Type B pancreatic cell (in vitro differentiated cells): ENCODE measurements at regions not wholly inside any gene's neighbourhood (a gene's known extent, or its start where the extent isn't known, plus 50 kb on each side); places are given as distances from the start of the nearest gene placed in this dataset.
A peak's percentile ranks its signal among the peaks of the same experiment; 100 is the strongest.

Source experiments
- DNase-seq: peaks from one replicate; pipeline ENCODE4 v3.0.0; 2021; ENCODE audit warnings: mixed read lengths; ENCODE audit not compliant: unreplicated experiment; ENCODE audit errors: extremely low spot score
- H3K27ac Mint-ChIP-seq: 2 replicates; pipeline ENCODE4 v1.8.0; 2021; ENCODE audit warnings: mild to moderate bottlenecking, mixed read lengths
- H3K27me3 Mint-ChIP-seq: 2 replicates; pipeline ENCODE4 v1.8.0; 2021; ENCODE audit warnings: mixed read lengths
- H3K36me3 Mint-ChIP-seq: 2 replicates; pipeline ENCODE4 v1.8.0; 2021; ENCODE audit warnings: mixed read lengths
- H3K4me1 Mint-ChIP-seq: one replicate; pipeline ENCODE4 v1.8.0; 2021; ENCODE audit warnings: mixed read lengths; ENCODE audit not compliant: unreplicated experiment
- H3K4me3 Mint-ChIP-seq: 2 replicates; pipeline ENCODE4 v1.8.0; 2021; ENCODE audit warnings: mild to moderate bottlenecking, mixed read lengths
- H3K9me3 Mint-ChIP-seq: 2 replicates; pipeline ENCODE4 v1.8.0; 2021; ENCODE audit warnings: mixed read lengths
- TF ChIP-seq, protein P1 (sequence below): fragments of 200-600 bp; sonication (generic); conservative IDR thresholded peaks from 2 replicates; pipeline ENCODE4 v1.5.0; 2021; ENCODE audit warnings: antibody characterized with exemption, mild to moderate bottlenecking

DNA sequence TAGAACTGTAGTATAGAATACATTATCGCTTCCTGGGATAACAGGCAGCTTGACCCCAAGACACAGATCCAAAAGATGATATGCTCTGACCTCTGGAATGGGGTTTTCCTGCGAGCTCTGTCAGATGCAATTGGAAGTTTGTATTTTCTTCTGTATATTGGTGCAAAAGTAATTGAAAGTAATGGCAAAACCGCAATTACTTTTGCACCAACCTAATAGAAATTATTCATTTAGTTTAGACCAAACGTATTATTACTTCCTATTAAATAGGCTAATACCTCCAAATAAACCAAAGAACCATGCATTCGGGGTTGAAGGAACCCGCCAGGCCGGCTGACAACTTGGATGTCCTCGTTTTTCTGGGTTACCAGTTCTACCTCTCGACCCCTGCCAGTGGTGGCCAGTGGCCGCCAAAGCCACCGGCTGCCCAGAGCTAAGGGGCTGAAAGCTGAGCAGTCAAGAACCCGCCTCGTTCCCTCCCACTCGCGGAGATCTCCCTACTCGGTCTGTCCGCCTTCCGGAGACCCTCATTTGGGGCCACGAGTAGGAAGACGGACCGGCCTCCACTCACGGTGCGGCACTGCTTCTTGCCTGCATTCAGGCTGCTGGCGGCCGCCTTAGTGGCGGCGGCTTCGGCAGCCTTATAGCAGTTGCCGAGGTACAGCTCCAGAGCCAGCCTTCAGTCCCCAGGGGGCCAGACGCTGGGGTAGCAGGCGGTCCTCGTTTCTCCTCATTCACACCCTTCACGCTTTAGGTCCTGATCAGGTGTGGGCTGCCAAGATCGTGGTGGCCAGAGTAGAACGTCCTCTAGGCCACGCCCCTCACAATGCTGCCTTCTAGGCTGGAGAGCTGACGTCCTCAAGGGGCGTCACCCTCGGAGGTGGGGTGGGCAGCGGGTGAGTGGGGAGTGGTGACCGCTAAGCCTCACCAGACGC lies 121.9 kb downstream of the RBMX2 start:
- no peaks in the 10 kb centered on the region for H3K36me3 Mint-ChIP-seq
- no peaks in the 10 kb centered on the region for H3K9me3 Mint-ChIP-seq
- H3K4me3 Mint-ChIP-seq = peak overlapping the region; percentile 38
- no peak for DNase-seq
- H3K27ac Mint-ChIP-seq = no peak overlapping the region
- H3K4me1 Mint-ChIP-seq = no peaks in the 10 kb centered on the region
- H3K27me3 Mint-ChIP-seq = peaks cover 3% of the 10 kb centered on the region
- TF ChIP-seq, protein P1, sequence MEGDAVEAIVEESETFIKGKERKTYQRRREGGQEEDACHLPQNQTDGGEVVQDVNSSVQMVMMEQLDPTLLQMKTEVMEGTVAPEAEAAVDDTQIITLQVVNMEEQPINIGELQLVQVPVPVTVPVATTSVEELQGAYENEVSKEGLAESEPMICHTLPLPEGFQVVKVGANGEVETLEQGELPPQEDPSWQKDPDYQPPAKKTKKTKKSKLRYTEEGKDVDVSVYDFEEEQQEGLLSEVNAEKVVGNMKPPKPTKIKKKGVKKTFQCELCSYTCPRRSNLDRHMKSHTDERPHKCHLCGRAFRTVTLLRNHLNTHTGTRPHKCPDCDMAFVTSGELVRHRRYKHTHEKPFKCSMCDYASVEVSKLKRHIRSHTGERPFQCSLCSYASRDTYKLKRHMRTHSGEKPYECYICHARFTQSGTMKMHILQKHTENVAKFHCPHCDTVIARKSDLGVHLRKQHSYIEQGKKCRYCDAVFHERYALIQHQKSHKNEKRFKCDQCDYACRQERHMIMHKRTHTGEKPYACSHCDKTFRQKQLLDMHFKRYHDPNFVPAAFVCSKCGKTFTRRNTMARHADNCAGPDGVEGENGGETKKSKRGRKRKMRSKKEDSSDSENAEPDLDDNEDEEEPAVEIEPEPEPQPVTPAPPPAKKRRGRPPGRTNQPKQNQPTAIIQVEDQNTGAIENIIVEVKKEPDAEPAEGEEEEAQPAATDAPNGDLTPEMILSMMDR = no peak

DNA sequence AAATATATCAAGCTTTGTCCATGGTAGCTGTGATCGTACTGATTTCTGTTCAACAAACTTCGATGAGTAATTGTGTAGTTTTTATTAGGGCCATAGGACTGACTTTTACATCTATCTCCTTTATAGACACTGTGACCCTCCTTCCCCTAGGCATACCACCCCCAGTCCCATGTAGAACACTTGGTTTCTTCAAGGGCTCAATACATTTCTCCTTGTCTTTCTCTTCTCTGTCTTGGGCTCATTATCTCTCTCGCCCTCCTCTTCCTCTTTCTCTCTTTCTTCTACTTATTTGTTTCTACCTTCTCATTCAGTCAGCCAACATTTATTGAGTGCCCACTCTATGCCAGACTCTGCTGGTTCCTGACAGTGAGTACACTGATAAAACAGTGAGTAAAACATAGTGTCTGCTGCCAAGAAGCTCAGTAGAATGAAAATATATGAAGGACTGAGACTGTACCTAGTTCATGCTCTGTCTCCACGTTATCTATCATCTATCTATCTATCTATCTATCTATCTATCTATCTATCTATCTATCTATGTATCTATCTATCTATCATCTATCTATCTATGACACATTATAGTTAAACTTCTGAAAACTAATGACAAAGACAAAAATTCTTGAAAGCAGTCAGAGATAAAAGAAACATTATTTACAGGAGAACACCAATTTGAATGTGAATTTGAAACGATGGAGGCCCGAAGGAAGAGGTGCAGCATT lies 122.8 kb downstream of the RBMX2 start:
- TF ChIP-seq, protein P1 = no peak
- peaks cover 3% of the 10 kb centered on the region for H3K27me3 Mint-ChIP-seq
- no peaks in the 10 kb centered on the region for H3K36me3 Mint-ChIP-seq
- no peaks in the 10 kb centered on the region for H3K4me1 Mint-ChIP-seq
- H3K4me3 Mint-ChIP-seq = peak overlapping the region; percentile 38
- H3K9me3 Mint-ChIP-seq = no peaks in the 10 kb centered on the region
- no peak for DNase-seq
- no peak overlapping the region for H3K27ac Mint-ChIP-seq

DNA sequence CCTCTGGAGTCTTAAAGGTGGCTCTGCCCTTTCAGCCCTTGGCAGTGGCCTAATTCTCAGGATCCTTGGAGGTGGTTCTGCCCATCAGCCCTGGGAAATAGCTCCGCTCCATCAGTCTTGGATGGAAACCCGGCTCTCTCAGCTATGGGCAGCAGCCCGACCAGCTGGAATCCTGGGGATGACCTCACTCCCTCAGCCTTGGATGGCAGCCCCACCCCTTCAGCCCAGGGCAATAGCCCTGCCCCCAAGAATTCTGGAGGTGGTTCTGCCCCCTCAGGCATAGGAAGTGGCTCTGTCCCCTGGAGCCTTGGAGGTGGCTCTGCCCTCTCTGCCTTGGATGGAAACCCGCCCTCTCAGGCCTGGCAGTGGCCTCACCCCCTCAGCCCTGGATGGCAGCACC lies 127.7 kb downstream of the RBMX2 start:
- TF ChIP-seq, protein P1 = no peak
- Mint-ChIP-seq H3K9me3 (no peaks in the 10 kb centered on the region), H3K27me3 (peaks cover 9% of the 10 kb centered on the region), H3K4me1 (no peaks in the 10 kb centered on the region), H3K27ac (no peak overlapping the region), H3K36me3 (no peaks in the 10 kb centered on the region), H3K4me3 (no peak overlapping the region)
- DNase-seq = no peak

DNA sequence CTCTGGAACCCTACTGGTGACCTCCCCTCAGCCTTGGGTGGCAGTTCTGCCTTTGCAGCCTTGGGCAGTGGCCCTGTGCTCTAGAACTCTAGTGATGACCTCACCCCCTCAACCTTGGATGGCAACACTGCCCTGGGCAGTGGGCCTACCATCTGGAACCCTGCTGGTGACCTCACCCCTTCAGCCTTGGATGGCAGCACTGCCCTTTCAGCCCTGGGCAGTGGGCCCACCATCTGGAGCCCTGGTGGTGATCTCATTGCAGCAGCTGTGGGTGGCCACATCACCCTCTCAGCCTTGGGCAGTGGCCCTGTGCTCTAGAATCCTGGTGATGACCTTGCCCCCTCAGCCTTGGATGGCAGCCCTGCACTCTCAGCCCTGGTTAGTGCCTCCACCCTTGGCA lies 129.3 kb downstream of the RBMX2 start:
- DNase-seq = no peak
- Mint-ChIP-seq H3K4me1 (no peaks in the 10 kb centered on the region), H3K9me3 (no peaks in the 10 kb centered on the region), H3K27me3 (peaks cover 6% of the 10 kb centered on the region), H3K36me3 (no peaks in the 10 kb centered on the region), H3K4me3 (no peak overlapping the region), H3K27ac (no peak overlapping the region)
- TF ChIP-seq, protein P1 = no peak

DNA sequence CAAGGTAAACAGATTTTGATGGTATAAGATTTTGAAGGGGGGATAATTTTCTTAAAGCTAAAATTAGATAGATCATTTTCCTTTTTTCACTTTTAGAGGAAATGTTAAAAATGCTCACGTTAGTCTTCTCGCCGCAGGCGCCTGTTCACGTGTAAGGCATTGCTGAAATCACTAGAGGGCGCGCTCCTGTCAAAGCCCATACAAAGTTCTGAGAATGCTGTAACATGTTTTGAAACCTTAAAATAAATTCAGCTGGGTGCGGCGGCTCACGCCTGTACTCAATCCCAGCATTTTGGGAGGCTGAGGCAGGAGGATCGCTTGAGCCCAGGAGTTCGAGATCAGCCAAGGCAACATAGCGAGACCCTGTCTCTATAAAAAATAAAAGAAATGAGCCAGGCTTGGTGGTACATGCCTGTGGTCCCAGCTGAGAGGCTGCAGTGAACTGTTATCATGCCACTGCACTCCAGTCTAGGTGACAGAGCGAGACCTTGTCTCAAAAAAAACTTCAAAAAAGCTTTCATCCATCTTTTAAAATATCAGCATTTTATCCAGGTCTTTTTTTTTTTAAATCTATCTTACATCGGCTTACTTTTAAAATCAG lies 138.0 kb downstream of the RBMX2 start:
- H3K4me1 Mint-ChIP-seq = no peaks in the 10 kb centered on the region
- H3K4me3 Mint-ChIP-seq = no peak overlapping the region
- peaks cover 12% of the 10 kb centered on the region for H3K27me3 Mint-ChIP-seq
- no peaks in the 10 kb centered on the region for H3K36me3 Mint-ChIP-seq
- H3K27ac Mint-ChIP-seq = no peak overlapping the region
- DNase-seq = no peak
- no peaks in the 10 kb centered on the region for H3K9me3 Mint-ChIP-seq
- TF ChIP-seq, protein P1 = peak; percentile 93
